HuH-7.5 (cell line): ENCODE measurements at regions not wholly inside any gene's neighbourhood (a gene's known extent, or its start where the extent isn't known, plus 50 kb on each side); places are given as distances from the start of the nearest gene placed in this dataset.

Experiments used
- DNase-seq: peaks from one replicate; pipeline ENCODE4 v3.0.0; 2011; ENCODE audit warnings: low spot score

GRCh38 chr3:28738425-28738824 is 389.8 kb upstream of the AZI2 start:
- DNase-seq, result no peak

DNA sequence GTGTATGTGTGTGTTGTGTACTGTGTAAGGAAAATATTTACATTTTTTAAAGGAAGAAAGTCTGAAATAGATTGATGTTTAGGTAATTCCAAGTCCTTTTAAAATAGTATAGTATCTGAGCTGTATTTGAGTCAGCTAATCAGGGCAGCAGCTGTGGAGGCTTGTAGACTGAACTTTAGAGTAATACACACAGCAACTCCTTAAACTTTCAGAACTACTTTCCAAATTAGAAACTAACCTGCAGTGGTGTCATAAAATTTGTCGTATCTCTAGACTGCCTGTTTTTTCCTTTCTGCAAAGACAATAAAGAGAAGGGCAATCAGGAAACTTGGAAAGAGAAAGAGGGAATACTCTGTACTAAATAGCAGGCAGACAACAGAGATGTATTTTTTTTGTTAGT is 391.0 kb upstream of the AZI2 start:
- no peak for DNase-seq

- DNase-seq, result no peak
Observed at GRCh38 chr3:28743271-28743670, 394.6 kb upstream of the AZI2 start.

GRCh38 chr3:28743831-28744230 is 395.2 kb upstream of the AZI2 start:
- DNase-seq, result no peak

DNA sequence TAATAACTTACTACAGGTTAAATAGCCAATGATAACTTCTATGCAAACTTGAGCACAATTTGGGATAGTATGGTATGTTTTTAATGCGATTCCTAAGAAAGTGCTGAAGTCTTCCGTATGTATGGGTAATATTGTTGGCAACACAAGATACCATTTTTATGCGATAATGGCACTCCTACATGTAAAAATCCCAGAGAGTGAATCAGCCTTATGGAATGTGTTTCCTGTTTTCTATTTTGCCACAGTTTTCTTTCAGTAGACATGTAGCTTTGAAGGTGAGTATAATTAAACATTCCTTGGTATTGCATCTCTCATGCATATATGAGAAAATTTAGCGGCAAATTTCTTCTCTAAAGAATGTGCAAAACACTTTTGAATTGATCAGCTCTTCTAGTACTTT is 396.8 kb upstream of the AZI2 start:
- no peak for DNase-seq

DNA sequence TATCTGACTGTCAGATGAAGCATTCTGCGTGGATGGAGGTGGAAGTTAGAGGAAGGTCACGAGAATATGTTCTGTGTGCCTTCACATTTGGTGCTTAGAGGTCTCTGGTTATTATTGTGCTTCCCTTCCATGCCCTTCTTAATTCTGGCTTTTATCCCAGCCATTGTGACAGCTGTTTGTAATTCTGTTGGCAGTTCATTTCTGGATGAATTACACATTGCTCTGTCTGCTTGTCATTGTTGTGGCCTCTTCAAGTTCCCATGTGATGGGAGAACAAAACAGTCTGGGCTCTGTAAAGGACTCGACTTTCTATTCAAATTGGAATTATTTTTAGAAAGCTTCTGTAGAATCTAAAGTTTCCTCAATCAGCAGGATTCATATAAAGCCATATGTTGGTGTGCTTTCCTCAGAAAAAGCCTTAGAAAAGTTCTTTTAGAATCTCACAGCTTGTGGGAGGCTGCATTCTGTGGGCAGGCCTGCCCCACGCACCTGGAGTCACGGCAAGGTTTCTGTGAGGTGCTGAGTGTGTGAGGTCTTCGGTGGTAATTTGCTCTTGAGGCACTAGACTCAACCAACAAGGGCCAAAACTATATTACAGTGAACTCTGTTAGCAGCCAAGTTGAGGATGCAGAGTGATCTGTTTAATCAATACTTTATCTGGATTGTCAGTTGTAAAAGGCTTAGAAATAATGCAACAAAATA is 397.4 kb upstream of the AZI2 start:
- DNase-seq, result no peak

DNA sequence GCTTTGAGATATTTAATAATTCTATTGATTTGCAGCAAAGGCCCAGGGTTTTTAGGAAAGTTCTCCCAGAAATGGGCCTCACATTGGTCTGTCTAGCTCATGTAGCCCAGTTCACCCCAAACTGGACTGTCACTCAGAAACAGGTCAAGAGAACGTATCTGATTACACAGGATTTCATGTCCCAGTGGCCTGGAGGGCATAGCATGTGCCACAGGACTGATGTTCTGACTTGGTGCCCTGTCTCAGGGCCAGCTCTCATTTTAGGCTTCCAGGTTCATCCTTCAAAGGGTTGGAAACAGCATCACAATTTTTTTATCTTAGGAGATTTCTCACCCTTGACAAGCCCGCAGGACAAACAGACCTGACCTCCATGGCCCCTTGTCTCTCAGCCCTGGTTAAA is 398.4 kb upstream of the AZI2 start:
- no peak for DNase-seq

DNA sequence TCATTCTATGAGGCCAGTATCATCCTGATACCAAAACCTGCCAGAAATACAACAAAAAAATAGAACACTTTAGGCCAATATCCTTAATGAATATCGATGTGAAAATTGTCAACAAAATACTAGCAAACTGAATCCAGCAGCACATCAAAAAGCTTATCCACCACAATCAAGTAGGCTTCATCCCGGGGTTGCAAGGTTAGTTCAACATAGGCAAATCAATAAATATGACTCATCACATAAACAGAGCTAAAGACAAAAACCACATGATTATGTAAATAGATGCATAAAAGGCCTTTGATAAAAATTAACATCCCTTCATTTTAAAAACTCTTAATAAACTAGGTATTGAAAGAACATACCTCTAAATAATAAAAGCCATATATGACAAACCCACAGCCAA is 403.2 kb upstream of the AZI2 start:
- no peak for DNase-seq

DNA sequence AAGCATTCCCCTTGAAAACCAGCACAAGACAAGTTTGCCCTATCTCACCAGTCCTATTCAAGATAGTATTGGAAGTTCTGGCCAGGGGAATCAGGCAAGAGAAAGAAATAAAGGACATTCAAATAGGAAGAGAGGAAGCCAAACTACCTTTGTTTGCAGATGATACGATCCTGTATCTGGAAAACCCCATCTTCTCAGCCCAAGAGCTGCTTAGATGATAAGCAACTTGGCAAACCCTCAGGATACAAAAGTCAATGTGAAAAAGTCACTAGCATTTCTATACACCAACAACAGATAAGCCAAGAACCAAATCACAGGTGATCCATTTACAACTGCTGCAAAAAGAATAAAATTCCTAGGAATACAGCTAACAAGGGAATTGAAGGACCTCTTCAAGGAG is 403.7 kb upstream of the AZI2 start:
- DNase-seq, result no peak

DNA sequence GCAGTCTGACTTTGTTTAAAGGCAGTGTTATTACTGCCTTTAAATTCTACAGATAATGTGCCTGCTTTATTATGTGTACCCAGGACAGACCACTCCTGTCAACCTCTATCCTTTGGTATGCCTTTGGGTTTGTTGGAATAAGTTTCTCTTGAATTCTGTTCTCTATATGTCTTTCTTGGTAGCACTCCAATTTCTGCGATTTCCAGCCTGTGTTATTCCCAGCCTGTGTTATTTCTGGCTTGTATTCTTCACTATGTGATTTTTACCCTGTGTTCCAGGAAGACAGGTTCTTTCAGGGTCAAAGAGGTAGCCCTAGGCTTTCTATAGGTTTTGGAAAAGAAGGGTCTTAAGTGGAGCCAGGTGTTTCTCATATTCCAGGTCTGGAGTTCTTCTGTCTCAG is 407.4 kb upstream of the AZI2 start:
- no peak for DNase-seq

DNA sequence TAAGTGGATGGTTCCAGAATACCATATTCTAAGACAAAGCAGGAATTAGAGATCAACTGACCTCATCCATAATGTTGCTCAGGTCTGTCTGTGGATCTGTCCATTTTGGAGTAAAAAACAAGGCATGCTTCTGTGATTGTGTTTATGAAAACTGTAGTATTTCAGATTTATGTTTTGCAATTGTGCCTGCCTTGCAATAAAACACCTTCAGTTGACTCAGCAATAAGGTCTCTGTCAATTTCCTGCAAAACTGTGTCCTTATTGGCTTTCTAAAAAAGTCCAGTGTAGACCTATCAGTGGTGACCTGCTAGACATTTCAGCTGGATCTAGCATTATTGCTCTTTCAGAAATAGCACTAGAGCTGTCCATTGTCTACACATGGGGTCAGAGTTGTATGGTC is 409.5 kb upstream of the AZI2 start:
- no peak for DNase-seq

- no peak for DNase-seq
Observed at GRCh38 chr3:28761375-28761774, 412.8 kb upstream of the AZI2 start.

- DNase-seq, result no peak
Observed at GRCh38 chr3:28765194-28765593, 416.6 kb upstream of the AZI2 start.

- DNase-seq, result no peak
Observed at GRCh38 chr3:28768439-28768838, 419.8 kb upstream of the AZI2 start.

DNA sequence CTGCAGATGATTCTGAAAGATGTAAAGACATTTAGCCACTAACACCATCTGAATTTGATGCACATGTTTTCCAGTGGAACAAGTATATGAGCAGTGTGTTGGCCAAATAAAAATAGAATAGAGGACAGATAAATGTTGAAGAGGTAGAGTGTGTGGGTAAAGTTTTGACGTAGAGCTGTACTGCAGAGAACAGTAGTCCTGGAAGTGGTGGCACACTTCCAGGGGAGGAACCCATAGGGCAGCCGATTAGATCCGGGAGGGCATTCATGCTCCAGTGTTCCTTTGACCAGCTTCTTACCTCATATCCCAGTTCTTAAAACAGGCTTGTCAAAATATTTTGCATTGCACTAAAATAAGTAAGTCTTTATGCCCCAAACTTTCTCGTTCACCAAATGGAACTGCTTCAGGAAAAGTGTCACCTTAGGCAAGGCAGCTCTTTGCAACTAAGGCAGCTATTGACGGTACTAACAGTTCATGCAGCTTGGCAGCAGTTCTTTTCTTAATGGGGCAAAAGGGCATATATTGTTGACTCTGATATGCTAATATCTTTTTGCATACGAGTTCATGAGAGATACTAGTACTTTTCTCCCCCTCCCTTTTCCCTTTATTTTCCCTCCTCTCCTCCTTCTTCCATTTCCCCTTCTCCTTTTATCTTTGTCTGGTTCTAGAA is 429.3 kb upstream of the AZI2 start:
- DNase-seq, result no peak

- DNase-seq, result no peak
Observed at GRCh38 chr3:28780480-28780879, 431.9 kb upstream of the AZI2 start.

- DNase-seq, result no peak
Observed at GRCh38 chr3:28781053-28781452, 432.4 kb upstream of the AZI2 start.

- DNase-seq, result no peak
Observed at GRCh38 chr3:28786446-28786845, 437.8 kb upstream of the AZI2 start.

GRCh38 chr3:28788571-28788970 is 439.9 kb upstream of the AZI2 start:
- no peak for DNase-seq

DNA sequence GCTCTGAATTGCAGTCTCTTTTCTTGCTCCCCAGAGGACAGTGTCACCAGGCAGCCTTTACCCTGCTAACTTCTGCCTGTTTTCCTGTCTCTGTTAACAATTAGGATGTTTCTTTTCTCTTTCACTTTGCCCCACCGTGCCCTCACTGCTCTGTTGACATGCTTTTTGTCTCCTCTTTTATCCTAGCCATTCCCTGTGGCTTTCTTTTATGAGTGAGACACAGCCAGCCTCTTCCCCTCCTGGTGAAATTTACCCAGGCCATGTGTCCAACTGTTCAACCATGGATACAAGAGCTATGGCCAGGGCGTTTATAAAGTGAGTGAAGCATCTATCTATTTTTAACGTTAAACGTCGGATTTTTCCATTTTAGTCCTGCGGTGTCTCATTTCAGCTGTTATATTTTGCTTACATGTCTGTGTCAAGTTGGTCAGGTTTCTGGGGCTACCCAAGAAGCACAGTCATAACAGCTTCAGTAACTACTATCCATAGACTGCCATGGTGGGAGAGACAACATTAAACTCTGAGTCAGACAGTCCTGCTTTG is 443.2 kb upstream of the AZI2 start:
- no peak for DNase-seq

- DNase-seq, result no peak
Observed at GRCh38 chr3:28792604-28793003, 444.0 kb upstream of the AZI2 start.

DNA sequence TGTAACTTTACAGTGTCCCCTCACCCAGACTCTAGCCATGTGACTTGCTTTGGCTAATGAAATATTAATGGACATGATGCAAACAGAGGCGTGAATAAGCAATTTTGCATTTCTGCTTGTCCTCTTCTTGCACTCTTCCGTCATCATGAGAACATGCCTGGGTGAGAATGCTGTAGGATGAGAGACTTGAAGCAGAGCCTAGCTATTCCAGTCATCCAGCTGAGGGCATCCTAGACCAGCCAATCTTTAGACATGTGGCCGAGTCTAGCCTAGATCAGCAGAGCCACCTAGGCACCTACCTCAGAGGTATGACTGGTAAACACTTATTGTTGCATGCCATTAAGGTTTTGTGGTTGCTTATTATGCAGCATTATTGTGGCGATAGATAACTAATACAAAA is 450.5 kb upstream of the AZI2 start:
- DNase-seq, result no peak

DNA sequence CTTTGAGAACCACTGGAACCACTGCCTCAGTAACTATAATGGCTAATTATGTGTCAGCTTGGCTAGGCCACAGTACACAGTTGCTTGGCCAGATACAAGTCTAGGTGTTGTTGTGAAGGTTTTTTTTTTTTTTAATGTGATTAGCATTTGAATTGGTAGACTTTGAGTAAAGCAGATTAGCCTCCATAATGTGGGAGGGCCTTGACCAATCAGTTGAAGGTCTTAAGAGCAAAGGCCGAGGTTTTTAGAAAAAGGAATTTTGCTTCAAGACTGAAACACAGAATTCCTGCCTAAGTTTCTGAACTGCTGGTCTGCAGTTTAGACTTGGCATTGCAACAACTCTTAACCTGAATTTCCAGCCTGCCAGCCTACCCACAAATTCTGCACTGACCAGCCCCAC is 451.6 kb upstream of the AZI2 start:
- DNase-seq, result no peak

DNA sequence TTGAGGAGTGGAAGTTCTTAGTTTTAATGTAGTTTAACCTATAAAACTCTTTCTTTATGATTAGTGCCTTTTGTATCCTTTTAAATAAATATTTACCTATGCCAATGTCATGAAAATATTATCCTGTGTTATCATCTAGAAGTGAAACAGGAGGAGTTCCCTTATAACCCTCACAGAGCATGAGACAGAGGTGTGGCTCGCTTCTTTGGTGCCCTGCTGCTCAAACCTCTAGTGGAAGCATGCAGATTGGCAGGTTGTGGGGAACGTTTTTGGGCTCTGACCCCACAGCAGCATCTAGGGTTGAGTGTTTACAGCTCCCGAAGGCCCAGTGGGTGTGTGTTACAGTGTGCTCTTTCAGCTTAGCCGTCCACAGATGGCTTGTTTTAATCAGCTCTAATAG is 459.4 kb upstream of the AZI2 start:
- DNase-seq, result no peak
